HUDEP-2 (cell line): ENCODE measurements at regions not wholly inside any gene's neighbourhood (a gene's known extent, or its start where the extent isn't known, plus 50 kb on each side); places are given as distances from the start of the nearest gene placed in this dataset.
A peak's percentile ranks its signal among the peaks of the same experiment; 100 is the strongest.
"Not testable (repeated sequence)": the region's sequence is repeated elsewhere in the genome, so short reads cannot be mapped to it uniquely, and the experiment has no call there.

Source experiments
- DNase-seq, 76 experiments: peaks; one replicate each; lab custom pipeline; 2025; ENCODE audit not compliant: unreplicated experiment in 76 of 76; lab: John Stamatoyannopoulos, UW

DNA sequence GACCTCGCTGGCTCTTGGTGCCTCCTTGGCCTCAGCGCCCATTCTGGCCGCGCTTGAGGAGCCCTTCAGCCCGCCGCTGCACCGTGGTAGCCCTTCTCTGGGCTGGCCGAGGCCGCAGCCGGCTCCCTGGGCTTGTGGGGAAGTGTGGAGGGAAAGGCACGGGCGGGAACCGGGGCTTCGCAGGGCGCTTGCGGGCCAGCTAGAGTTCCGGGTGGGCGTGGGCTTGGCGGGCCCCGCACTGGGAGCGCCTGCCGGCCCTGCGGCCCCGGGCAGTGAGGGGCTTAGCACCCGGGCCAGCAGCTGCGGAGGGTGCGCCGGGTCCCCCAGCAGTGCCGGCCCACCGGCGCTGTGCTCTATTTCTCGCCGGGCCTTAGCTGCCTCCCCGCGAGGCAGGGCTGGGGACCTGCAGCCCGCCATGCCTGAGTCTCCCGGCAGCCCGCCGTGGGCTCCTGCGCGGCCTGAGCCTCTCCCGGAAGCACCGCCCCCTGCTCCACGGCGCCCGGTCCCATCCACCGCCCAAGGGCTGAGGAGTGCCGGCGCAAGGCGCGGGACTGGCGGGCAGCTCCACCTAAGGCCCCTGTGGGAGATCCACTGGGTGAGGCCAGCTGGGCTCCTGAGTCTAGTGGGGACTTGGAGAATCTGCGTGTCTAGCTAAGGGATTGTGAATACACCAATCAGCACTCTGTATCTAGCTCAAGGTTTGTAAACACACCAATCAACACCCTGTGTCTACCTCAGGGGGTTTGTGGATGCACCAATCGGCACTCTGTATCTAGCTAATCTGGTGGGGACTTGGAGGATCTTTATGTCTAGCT, 141.1 kb downstream of the SLCO4C1 start:
- DNase-seq: not testable (repeated sequence)

DNA sequence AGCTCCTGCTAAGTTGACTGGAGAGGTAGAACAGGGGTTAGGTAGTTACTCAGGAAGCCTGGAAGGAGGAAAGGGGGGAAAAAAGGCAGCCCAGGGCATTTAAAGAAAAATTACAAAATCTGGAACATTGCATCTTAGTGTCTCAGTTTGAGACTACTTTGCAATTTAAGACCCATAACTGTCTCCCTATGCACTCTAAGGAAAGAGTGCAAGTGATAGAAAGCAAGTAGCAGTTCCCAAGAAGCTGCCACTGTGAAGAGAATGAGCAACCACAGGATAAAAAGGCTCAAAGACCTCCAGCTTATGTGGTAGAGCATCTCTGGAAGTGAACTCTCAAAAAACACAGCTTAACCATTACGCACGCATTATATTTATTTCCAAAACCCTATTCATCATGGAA, 141.8 kb downstream of the SLCO4C1 start:
- no peak for DNase-seq

DNA sequence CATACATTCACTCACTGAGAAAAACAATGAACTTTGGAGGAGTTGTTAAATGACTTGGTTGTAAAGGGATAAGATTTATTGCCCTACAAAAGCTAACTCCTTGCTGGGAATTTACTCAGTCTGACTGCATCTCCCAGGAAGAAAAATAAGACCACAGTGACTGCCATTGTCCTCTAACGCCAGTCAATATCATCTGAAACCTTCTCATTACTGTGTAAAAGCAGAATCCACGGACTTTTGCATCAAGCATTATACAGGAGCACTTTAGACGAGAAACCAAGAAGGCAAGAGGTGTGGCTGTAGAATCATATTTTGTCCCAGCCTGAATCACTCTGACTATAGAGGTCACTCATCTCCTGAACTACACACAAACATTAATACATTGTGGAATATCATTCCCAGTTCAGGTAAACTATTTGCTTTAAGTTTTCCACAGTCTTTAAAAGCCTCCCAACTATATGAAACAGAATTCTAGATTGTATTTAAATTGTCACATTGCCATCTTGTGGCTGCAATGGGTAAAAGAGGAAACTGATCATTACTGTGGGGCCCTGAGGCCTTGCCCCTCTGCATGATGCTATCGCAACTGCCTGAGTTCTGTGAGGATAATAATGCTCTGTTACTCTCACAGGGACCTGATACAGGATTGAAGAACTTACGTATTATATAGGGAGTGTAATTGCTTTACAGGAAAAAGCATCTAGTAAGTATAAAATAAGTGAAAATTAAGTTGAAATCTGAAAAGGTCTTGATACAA, 142.9 kb downstream of the SLCO4C1 start:
- peak in 8 of 76 experiments; percentile 0 to 13 (median 2) for DNase-seq

DNA sequence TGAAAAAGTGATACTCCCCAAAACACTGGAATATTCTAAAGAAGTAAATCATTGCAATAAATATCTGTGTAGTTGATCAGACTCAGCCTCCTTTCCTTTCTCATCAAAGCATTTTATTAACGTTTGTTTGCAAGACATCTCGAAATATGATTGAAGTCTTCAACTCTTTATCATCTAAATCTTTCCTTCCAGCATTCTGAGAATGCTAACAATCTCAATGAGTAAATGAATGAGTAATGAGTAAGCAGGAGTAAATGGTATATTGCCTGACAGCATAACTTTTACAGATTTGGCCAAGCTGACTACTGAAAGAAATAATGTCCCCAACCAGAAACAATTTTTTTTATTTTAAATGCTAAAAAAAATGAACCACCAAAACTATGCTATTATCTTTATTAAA, 157.1 kb downstream of the SLCO4C1 start:
- no peak for DNase-seq

DNA sequence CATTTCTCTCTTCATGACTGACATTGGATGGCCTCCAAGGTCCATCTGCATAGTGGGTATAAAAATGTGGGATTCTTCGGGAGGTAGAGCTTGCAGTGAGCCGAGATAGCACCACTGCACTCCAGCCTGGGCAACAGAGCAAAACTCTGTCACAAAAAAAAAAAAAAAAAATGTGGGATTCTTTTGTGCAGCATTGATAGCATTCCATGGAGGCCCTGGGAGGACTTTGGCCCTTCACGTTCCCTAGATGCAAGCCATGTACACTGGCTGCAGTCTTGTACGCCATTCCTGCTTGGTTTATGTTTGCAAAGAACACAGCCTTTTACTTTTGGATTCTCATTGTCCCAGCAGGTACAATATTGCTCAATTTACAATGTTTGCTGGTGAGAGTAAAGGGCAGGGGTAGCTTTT, 157.8 kb downstream of the SLCO4C1 start:
- DNase-seq: no peak

DNA sequence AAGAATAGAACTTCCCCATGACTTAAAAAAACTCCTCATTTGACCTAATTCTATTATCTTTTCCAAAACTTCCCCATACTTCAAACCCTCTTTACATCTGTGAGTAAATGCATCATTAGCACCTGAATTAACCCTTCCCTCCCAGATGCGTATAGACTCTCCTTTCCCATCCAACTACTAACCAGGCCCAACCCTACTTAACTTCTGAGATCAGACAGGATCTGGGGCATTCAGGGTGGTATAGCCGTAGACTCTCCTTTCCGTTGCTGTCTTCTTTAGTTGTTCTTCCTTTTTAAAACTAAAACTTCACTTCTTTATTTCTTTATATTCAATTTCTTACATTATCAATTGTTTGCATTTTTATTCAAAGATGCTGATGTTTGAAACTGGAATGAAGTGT, 165.2 kb downstream of the SLCO4C1 start:
- DNase-seq: no peak

DNA sequence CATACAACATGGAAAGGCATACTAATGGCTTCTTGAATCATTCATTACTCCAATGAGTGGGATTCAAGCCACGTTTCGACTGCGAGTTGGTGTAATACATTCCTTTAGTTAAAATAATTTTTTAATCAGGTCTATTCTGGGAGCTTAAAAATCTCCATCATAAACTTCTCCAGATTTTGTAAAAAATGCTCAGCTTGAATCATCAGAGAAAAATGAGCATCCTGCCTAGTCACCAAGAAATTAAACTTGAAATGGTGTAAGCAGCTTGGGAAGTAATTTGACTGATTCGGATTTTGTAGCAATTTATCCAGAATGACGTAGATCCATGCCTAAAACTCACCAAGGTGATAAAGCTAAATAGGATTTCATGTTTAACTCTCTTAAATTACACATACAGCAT, 165.7 kb downstream of the SLCO4C1 start:
- no peak for DNase-seq

DNA sequence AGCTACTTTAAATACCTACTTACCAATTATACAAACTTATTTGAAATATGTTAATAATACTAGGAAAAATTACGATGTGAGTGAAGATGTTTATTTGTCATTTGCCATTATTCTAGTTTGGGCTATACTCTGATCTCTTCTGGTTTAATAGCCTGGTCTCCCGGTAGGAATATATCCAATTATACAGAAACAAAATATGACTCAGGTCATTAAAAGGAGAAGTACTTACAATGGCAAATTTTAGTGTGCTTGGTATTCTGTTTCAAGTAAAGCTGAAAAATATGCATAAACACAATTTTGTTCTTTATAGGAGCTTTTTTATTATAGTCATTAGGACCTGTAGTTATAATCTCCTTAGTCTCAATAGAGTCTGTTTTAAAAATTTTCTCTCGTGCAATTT, 176.8 kb downstream of the SLCO4C1 start:
- DNase-seq: no peak

DNA sequence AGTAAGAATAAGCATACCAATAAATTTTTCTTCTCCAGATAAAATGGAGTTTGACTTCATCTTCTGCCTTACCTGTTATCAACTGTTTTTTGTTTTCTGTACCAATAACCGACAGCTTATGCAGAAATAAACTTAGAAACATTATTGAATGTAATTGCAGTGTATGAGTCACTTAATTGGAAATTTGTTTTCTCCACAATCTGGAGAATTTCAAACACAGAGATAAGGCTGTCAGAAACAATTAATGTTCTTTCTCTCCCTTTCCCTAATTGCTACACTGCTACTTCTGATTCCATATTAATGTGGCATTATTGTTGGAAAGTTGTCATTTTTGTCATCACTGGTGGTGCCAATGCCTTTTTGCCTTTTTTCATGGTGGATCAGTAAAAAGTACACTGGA, 180.3 kb downstream of the SLCO4C1 start:
- DNase-seq: no peak

DNA sequence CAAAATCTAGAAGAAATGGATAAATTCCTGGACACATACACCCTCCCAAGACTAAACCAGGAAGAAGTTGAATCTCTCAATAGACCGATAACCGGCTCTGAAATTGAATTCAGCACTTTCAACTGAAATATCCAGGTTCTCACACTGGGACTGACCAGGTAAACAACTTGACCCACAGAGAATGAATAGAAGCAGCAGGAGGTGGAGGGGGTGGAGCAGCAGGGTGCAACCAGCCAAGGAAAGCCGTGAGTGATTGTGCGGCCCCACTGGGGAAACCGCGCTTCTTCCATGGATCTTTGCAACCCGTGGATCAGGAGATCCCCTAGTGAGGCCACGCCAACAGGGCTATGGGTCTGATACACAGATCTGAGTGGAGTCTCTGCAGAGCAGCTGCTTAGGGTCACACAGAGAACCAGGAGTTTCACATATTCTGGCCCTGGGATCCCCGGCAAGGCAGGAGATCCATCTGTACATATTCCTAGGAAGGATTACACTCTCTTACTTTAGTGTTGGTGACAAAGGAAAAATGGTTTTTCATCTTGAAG, 181.5 kb downstream of the SLCO4C1 start:
- no peak for DNase-seq

DNA sequence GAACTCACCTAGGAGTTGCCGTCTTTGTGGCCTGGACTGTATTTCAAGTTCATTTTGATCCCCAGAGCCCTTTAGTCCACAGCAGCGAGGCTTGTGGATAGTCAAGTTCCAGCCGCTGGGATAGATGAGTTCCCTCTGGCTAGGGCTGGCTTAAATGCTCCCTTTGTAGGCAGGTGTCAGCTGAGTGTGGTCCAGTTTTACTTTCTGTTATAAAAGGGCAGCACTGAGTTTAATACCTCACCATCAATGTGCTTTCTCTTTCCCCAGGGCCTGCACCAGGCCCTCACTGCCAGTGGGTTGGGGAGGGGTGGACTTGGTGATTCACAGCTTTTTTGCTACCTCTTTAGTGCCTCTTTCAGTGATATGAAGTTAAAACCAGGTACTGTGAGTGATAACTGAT, 188.2 kb downstream of the SLCO4C1 start:
- no peak for DNase-seq

DNA sequence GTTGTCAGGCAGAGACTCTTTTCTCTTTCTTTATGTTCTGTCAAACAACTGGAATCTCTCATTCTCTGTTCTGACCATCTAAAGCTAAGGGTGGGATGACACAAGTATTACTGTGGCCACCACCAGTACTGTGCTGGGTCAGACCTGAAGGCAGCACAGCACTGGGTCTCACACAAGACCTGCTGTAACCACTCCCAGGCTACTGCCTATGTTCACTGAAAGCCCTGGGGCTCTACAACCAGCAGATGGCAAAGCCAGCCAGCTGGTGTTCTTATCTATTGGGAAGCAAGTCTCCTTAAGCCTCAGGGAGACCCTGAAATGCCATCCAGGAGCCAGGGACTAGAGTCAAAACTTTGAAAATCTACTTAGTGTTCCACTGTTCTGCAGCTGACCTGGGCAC, 189.5 kb downstream of the SLCO4C1 start:
- DNase-seq: no peak

DNA sequence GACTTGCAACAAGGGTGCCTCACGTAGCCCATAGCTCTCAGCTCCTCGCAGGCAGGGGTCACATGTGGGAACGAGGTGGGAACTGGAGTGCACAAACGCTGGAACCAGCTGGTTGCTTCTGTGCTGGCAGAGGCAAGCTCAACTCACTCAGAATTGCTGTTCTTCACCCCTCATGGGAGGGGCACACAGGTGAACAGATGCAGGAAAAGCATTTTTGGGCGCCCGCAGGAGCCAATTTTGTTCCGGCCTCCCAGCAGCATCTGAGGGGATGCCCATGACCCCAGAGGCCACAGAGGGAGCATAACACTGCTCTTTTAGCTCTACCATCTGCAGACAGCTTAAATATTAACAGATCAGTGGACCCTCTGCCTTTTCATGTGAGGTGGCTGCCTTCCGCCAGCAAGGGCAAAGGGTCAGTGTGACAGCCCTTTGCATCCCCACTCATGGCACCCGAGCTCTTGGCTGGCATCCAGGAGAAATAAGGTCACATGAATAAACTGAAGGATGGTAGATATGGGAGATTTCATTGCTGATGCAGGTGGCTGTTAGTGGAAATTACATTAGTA, 196.2 kb downstream of the SLCO4C1 start:
- no peak for DNase-seq

DNA sequence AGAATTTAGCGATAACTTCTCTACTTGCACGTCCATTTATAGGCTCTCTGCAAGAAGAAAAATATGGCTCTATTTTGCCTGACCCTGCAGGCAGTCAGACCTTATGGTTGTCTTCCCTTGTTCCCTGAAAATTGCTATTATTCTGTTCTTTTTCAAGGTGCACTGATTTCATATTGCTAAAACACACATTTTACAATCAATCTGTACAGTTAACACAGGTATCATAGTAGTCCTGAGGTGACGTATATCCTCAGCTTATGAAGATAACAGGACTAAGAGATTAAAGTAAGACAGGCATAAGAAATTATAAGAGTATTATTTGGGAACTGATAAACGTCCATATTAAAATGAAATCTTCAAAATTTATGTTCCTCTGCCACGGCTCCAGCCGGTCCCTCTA, 197.0 kb downstream of the SLCO4C1 start:
- DNase-seq: not testable (repeated sequence)

DNA sequence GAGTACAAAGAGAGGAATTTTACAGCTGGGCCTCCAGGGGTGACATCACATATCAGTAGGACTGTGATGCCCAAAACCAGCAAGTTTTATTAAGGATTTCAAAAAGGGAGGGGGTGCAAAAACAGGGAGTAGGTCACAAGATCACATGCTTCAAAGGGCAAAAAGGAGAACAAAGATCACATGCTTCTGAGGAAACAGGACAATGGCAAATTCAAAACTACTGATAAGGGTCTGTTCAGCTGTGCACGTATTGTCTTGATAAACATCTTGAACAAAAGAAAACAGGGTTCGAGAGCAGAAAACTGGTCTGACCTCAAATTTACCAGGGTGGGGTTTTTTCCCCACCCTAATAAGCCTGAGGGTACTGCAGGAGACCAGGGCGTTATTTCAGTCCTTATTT, 197.5 kb downstream of the SLCO4C1 start:
- not testable (repeated sequence) for DNase-seq

DNA sequence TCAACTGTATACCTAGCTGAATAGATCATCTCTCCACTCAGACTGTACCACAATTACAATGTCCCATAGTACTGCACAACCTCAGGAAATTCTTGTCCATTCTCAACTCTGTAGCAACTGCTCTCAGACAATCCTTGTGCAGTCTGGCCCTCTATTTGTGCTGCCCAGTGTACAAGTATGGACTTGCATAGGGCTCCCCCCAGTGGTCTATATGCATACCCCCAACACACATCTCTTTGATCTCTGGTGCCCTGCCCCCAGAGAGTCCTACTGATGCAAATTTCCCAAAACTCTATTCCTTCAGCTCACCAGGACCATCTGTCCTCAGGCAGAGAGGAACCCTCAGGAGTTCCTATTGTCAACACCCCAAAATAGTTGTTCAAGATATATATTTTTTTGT, 205.3 kb downstream of the SLCO4C1 start:
- peak in 15 of 76 experiments; percentile 1 to 29 (median 12) for DNase-seq

DNA sequence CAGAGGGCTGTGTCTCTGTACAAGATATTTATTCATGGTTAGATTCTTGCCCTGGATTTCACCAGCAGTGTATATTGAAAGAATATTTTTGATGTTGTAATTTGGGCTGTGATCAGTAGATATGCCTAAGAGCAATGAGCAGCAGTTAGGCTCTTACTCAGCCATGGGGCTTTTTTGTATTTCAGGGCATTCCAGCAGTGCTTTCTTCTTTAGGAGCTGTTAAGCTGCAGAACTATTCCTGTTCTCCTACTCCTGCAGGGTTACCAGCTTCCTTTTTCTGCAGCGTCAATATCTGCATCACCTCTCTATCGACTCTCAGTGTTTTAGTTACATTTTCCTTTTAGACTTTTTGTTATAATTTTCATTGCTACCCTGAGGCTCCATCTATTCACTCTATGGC, 206.2 kb downstream of the SLCO4C1 start:
- DNase-seq: no peak

DNA sequence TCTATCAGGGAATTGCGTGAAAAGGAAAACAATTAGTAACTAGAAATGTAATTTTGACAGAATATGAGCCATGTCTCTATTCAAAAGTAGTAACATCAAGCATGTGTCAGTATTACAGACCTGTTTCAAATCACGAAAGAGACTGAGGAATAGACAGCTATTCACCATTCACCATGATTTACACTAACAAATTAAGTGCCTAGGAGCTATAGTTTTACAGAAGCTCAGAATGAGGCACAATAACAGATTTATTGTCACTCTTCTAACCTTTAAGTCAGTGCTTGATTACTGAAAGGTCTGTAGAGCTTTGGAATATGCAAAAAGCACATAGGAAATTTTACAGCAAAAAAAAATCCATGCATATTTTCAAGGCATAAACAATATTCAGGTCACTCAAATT, 208.2 kb downstream of the SLCO4C1 start:
- DNase-seq: no peak

DNA sequence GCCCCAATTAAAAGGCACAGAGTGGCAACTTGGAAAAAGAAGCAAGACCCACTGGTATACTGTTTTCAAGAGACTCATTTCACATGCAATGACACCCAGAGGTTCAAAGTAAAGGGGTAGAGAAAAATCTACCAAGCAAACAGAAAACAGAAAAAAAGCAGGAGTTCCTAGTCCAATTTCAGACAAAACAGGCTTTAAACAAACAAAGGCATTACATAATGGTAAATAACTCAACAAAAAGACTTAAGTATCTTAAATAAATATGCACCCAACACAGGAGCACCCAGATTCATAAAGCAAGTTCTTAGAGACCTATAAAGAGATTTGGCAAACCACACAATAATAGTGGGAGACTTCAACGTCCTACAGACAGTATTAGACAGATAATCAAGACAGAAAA, 215.8 kb downstream of the SLCO4C1 start:
- no peak for DNase-seq

DNA sequence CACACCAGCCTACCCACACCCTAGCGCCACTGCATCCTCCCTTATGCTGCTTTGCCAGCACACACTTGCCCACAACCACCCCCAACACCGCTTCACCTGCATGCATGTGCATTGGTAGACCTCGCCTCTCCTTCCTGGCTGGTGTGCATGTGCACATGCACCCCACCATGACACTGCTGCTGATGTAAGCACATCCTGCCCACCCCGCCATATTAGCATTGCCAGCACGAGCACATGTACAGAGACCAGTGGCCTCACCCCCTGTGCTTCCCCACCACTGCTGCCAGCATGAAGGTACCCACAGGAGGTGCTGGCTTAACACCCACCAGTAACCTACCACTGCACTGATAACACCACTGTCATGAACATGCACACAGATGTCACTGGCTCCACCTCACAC, 218.2 kb downstream of the SLCO4C1 start:
- no peak for DNase-seq

DNA sequence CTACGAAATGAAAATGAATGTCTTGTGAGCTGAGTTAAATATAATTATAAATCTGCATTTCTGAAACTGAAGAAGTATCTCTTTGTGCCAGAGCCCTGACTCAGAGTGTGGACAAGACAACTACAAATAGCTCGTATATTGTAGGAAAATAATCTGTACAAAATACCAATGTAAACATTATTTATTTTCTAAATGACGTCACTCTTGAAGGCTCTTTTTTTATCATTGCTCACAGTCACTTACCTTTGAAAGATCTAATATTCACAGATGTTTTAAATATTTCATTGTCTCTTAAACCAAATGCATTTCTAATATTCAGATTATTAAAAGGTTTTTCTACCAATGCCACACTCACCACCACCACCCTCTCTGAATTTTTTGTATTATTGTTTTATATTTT, 226.1 kb downstream of the SLCO4C1 start:
- DNase-seq: no peak

DNA sequence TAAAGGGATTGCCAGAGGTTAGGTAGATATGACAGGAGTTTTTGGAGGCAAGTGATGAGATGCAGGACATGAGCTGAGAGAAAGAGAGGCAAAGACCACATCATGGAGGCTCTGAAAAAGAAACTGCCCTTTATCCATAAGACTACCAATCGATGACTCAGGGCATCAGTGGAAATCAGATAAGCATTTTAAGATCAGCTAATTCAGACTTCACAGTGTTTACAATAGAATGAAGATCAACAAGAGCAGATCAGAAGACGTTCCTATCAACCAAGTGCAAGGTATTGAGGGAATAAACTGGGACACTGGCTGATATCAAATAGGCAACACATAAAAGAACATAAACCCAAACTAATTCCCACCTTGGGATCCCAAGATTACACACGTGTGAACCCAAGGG, 227.2 kb downstream of the SLCO4C1 start:
- DNase-seq: no peak
